HG03521 (cell line): ENCODE measurements at regions not wholly inside any gene's neighbourhood (a gene's known extent, or its start where the extent isn't known, plus 50 kb on each side); places are given as distances from the start of the nearest gene placed in this dataset.

Experiments
- ATAC-seq: cut with Tn5 transposase; IDR thresholded peaks from one replicate; pipeline ENCODE4 v1.9.1; 2021; ENCODE audit warnings: mild to moderate bottlenecking, moderate library complexity; ENCODE audit not compliant: unreplicated experiment

DNA sequence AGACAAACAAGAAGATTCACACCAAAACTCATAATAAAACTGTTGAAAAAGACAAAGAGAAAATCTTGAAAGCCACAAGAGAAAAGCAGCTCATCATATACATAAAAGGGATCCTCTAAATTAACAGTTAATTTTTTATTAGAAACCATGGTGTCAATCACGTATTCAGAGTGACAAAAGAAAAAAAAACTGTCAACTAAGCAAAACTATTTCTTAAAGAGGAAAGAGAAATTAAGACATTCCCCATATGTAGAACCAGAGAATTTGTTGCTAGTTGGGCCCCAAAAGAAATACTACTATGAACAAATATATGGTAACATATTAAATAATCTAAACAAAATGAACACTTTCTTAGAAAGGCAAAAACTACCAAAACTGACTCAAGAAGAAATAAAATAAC lies 74.3 kb upstream of the TENT5A start:
- ATAC-seq = no peak

DNA sequence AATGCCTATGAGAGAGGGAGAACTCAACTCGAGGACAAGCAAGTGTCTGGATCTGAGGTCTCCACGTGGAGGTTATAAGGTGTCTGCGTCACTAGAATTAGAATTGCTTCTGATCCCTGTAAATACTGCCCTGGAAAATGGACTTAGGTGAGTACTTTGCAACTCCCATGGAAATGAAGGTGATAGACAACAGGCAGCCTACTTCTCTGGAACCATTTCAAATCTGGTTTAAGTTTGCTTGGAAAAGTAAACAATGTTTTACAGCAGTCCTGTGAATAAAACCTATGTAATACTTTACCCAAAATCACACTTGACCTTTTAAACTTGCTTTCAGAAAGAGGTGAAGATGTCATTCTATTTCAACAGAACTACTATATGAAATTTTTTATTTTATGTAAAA lies 70.1 kb upstream of the TENT5A start:
- no peak for ATAC-seq

DNA sequence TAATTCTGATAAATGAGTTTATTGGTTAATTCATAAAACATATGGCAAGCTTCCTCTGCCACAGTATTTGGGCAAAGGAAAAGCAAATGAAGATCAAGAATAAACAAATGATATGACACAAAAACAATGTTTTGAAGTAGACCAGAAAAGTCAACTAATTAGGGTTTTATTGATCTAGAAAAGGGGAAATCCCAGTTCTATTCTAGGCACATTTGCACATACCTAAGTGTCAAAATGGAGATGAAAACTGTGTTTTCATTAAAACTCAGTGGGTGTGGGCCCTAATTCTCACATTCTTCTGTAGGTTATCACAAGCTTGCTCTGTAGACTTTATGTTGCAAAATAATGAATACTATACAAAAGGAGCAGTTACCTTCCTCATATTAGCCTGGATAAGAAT lies 69.0 kb upstream of the TENT5A start:
- no peak for ATAC-seq

DNA sequence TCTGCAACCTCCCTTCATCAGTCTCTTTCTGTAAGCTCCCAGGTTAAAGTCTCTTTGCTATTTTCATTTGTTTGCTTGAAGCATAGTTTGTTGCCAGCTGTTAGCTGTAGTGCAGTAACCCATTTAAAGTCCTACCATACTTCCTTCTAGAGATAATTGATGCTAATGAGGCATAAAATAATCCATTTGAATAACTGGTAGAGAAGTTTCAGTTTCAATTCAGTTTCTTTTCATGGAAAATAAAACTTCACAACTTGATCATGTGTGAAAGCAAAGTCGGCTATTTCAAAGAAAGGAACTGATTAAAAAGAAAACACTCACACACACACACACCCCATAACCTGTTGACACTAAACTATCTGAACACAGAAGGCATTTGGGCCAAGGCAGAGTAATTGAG lies 68.5 kb upstream of the TENT5A start:
- no peak for ATAC-seq

DNA sequence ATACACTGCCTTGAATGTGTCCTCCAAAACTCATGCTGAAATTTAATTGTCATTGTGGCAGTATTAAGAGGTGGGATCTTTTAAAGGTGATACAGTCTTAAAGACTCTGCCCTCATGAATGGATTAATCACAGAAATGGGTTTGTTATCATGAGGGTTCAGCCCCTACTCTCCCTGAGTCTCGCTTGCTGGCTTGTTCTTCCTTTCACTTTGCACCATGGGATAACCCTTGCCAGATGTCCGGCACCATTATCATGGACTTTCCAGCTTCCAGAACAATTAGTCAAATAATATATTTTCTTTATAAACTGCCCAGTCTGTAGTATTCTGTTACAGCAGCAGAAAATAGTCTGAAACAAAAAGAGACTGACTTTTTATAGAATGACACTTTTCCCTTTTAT lies 67.9 kb upstream of the TENT5A start:
- ATAC-seq = no peak

DNA sequence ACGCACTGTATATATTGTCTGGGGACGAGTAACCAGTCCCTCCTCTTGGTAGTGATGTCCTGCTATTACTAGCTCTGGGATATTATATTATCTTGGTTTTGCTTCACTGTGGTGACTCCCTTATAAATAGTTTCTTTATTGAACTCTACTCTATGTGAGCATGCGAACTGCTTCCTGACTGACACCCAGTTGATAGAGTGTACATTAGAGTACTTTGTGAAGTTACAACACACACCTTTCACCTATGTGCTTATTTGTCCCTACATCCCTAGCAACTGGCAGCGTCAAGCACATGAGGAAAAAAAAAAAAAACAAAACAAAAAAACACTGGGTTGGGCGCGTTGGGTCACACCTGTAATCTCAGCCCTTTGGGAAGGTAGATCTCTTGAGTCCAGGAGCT lies 67.3 kb upstream of the TENT5A start:
- ATAC-seq = no peak

DNA sequence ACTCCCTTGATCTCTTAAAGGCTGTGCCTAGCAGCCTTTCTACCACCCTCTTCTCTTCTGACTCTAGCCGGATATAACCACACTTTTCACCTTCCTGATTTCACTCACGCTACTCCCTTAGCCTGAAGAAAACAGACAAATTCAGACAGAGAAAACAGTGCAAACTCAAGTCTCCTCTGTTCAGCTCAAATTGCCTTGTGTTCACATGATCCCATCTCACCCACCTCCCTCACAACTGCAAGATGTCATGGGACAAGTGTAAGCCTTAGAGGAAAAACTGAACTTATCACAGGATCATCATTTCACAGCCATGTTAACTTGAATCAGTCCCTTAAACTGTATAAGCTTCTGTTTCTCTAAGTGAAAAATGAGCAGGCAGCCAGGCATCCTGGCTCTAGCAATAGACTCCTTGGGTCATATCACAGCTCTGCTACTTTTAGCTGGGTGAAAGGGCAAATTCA lies 66.5 kb upstream of the TENT5A start:
- ATAC-seq = peak; percentile 43

DNA sequence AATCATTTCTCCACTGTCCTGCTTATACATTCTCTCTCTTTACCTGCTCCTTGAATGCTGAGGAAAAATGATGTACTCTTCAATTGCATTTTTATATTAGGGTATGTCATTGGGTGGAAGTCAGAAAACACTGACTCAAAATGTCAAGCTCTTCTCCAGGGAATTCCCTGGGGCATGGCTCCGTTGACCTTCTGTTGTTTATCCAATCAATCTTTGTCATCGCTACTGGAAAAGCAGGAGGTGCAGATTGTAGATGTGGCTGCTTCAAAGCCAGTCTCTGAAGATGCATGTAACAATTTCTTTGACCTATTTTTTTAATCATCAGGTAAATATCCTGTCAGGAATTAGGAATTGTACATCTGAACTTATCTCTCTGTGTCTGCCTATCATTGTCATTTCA lies 63.9 kb upstream of the TENT5A start:
- no peak for ATAC-seq

DNA sequence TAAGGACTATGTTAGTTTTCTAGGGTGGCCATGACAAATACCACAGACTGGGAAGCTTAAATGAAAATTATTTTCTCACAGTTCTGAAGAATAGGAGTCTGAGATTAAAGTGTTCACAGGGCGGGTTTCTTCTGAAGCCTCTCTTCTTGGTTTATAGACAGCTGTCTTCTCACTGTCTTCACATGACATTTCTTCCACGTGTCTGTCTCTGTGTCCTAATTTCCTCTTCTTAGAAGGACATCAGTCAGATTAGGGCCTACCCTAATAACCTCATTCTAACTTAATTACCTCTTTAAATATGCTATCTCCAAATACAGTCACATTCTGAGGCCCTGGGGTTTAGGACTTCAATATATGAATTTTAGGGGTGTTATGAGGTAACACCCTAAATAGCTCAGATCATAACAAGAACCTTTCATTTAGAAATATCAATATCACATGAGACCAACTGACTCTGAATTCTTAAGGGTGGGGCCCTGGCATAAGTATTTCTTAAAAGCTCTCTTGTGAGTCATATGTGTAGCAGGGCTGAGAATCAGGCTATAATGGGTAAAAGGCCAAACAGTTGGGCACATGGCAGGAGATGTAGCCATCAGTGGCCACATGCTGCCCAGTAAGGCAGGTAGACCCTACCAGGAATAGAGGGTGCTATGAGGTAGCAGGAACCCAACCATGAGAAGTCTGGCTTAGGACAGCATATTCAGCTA lies 62.0 kb upstream of the TENT5A start:
- no peak for ATAC-seq

DNA sequence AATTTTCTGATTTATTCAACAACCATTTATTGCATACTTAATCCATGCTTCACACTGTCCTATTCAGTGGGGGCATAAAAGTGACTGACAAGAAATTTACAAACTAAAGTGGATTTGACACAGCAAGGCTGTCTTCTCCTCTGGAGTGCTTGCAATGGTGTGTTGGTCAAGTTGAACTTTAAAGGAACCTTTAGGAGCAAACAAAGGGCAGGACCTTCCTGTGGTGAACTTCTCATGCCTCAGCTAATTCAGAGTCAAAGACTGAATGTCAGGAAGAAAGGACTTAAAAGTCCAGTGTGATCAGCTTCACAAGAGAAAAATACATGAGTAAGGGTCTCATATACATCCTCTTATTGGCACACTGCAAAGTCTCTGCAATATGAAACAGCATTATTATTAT lies 60.8 kb upstream of the TENT5A start:
- no peak for ATAC-seq

DNA sequence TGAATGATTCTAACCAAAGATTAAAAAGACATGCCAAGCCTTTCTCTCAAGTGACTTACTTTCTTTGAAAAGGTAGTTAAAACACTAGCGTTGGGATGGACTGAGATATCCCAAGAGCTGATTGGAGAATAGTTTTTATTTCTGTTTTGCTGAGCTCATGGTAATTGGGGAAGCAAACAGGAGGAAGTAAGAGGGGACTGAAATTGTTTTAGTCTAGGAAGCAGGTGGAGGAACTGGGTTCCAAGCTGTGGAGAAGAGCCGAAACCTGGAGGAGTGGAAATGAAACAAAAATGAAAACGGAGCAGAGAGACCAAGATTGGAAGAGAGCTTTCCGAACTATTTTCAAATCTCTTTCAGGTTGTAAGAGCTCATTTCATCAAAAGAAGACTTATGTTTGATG lies 59.9 kb upstream of the TENT5A start:
- ATAC-seq = no peak

DNA sequence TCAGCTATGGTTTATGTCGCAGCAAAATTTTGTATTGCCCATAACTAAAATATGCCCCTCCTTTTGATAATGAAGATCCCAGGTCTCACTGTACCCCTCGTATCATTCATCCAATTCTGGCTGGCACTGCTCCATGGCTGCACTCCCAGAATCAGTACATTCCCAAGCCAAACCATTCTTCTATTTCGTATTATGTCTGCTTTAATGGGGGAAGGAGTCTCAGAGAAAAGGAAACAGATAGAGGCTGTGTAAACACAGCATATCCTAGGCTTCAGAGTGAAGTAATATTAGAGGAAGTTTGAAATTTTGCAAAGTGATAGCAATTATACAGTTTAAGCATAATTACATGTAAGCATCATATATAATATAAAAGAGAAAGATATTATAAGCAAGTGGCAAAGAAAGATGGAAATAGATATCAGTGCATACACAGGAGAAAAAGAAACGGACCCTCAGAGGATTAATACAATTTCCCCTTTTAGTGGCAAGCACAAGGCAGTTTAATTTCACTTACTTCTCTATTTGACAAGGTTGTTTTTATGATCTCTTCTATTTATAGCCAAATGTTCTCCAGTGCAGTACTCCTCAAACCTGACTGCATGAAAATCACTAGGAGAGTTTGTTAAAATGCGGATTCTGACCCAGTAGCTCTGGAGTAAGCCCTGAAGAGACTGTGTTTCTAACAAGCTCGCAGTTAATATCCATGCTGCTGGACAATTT lies 56.5 kb upstream of the TENT5A start:
- no peak for ATAC-seq

DNA sequence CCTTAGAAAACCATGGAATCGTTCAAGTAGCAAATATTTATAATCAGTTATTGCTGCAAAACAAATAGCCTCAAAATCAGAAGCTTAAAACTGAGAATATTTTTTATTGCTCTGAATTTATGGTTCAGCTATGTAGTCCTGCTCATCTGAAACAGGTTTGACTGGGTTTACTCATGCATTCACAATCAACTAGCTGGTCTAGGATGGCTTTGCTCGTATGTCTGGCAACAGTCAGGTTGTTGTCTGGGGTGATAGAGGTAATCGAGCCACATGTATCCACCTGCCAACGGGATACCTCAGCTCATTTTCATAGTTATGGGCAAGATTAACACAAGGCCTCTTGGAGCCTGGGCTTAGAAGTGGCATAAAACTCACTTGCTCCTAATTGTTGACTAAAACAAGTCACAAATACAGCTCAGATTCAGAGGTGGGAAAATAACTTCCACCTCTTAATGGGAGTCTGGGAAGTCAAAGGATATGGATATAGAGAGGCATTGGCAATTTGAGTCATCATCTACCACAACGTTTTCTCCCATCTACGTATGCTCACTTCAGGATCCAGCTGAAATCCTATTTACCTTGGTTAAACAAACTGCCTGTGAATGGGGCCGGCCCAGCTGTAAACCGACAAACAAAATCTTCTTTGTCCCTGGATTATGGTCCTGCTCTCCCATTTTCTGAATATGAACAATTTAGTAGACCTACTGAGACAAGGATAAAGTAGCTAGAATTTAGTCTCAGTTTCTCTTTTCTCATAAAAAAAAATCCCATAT lies 54.5 kb upstream of the TENT5A start:
- ATAC-seq = no peak

DNA sequence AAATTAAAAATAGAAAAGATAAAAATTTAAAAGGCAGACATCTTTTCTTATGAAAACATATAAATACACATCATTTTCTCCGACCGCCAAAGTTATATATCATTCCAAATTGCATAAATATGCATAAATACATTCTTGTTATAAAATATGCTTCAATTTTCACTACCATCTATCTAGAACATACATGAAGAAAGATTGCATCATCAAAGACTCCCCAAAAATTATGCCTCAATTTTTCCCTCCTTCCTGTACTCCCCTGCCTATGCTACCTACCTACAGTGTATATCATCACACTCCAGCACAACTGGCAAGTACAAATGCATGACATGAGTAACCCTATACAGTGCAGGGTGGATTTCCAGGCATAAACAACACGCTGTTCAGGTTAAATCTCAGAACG lies 49.9 kb upstream of the TENT5A start:
- ATAC-seq = no peak
